ENCODE measurements at regions not wholly inside any gene's neighbourhood (a gene's known extent, or its start where the extent isn't known, plus 50 kb on each side); places are given as distances from the start of the nearest gene placed in this dataset.

DNA sequence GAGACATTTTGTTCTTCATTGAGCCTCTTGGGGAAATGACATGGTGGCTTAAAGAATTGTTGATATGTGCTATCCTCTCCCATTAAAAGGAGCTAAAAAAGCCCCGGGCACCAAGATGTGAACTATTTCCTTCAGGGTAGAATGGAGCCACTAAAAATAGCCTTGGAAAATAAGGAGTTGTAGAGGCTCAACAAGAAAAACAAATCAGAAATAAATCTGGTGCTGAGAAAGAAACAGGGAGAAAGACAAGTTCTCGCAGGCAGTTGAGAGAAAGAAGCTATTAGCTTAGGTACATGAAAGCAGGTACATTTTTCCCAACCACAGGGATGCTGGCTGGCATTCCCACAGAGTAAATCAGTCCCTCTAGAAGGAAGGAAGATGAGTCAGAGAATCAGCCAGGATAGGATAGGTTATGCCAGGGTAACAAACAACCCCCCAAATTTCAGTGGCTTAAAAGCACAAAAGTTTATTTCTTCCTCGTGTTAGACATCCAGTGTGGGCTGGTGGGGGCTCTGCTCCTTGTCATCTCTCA lies 134.6 kb upstream of the ADRA1B start:
- TF ChIP-seq, protein P1, sequence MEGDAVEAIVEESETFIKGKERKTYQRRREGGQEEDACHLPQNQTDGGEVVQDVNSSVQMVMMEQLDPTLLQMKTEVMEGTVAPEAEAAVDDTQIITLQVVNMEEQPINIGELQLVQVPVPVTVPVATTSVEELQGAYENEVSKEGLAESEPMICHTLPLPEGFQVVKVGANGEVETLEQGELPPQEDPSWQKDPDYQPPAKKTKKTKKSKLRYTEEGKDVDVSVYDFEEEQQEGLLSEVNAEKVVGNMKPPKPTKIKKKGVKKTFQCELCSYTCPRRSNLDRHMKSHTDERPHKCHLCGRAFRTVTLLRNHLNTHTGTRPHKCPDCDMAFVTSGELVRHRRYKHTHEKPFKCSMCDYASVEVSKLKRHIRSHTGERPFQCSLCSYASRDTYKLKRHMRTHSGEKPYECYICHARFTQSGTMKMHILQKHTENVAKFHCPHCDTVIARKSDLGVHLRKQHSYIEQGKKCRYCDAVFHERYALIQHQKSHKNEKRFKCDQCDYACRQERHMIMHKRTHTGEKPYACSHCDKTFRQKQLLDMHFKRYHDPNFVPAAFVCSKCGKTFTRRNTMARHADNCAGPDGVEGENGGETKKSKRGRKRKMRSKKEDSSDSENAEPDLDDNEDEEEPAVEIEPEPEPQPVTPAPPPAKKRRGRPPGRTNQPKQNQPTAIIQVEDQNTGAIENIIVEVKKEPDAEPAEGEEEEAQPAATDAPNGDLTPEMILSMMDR (IDR thresholded peaks at IDR 0.05 in 8 of 11, conservative IDR thresholded peaks at IDR 0.05 in 3 of 11), result no peak
- TF ChIP-seq POLR2A (IDR thresholded peaks at IDR 0.05), result no peak
